GM18909 (cell line): ENCODE measurements at regions not wholly inside any gene's neighbourhood (a gene's known extent, or its start where the extent isn't known, plus 50 kb on each side); places are given as distances from the start of the nearest gene placed in this dataset.

Experiments used
- ATAC-seq: cut with Tn5 transposase; IDR thresholded peaks from one replicate; pipeline ENCODE4 v1.9.1; 2021; ENCODE audit warnings: mild to moderate bottlenecking; ENCODE audit not compliant: unreplicated experiment, poor library complexity

- ATAC-seq = no peak
Measured at GRCh38 chr6:77979204-77979603, 326.4 kb downstream of the MEI4 start.

GRCh38 chr6:77986380-77987034, 333.7 kb downstream of the MEI4 start:
- ATAC-seq = peak; percentile 72

- peak; percentile 16 for ATAC-seq
Measured at GRCh38 chr6:77987035-77987384, 334.2 kb downstream of the MEI4 start.

- ATAC-seq = no peak
Measured at GRCh38 chr6:78010130-78010529, 357.3 kb downstream of the MEI4 start.

- ATAC-seq = no peak
Measured at GRCh38 chr6:78020586-78020985, 367.7 kb downstream of the MEI4 start.

- ATAC-seq = no peak
Measured at GRCh38 chr6:78025502-78025901, 372.7 kb downstream of the MEI4 start.

- ATAC-seq = no peak
Measured at GRCh38 chr6:78031228-78031627, 378.4 kb downstream of the MEI4 start.

GRCh38 chr6:78059171-78059570, 406.3 kb downstream of the MEI4 start:
- ATAC-seq = no peak

GRCh38 chr6:78062993-78063392, 410.2 kb downstream of the MEI4 start:
- no peak for ATAC-seq

GRCh38 chr6:78076371-78076770, 423.5 kb downstream of the MEI4 start:
- ATAC-seq = no peak

GRCh38 chr6:78089531-78089930, 436.7 kb downstream of the MEI4 start:
- ATAC-seq = no peak

- ATAC-seq = no peak
Measured at GRCh38 chr6:78093906-78094305, 441.1 kb downstream of the MEI4 start.

GRCh38 chr6:78101387-78101786, 448.5 kb downstream of the MEI4 start:
- no peak for ATAC-seq

- no peak for ATAC-seq
Measured at GRCh38 chr6:78110641-78111040, 457.8 kb downstream of the MEI4 start.

- ATAC-seq = no peak
Measured at GRCh38 chr6:78117966-78118365, 465.1 kb downstream of the MEI4 start.

GRCh38 chr6:78131521-78131920, 478.7 kb downstream of the MEI4 start:
- ATAC-seq = no peak

- ATAC-seq = no peak
Measured at GRCh38 chr6:78132671-78133410, 480.0 kb downstream of the MEI4 start.

GRCh38 chr6:78150425-78150824, 497.6 kb downstream of the MEI4 start:
- no peak for ATAC-seq

- no peak for ATAC-seq
Measured at GRCh38 chr6:78153976-78154375, 501.1 kb downstream of the MEI4 start.

- ATAC-seq = no peak
Measured at GRCh38 chr6:78157606-78158005, 504.8 kb downstream of the MEI4 start.

- ATAC-seq = no peak
Measured at GRCh38 chr6:78188891-78189290, 536.1 kb downstream of the MEI4 start.

GRCh38 chr6:78192057-78192456, 539.2 kb downstream of the MEI4 start:
- no peak for ATAC-seq
